Naive B cell (primary cell): ENCODE measurements at regions not wholly inside any gene's neighbourhood (a gene's known extent, or its start where the extent isn't known, plus 50 kb on each side); places are given as distances from the start of the nearest gene placed in this dataset.
A peak's percentile ranks its signal among the peaks of the same experiment; 100 is the strongest.

ENCODE experiments used
- ATAC-seq, 2 donors: fragments of 150-1000 bp; cut with Tn5 transposase; 2 replicates each; pipeline ENCODE4 v1.10.0; 2021; ENCODE audit warnings: low read depth in 2 of 2, mild to moderate bottlenecking in 2 of 2, moderate library complexity in 2 of 2
- DNase-seq: peaks from one replicate; pipeline ENCODE4 v3.0.0; 2022
- H3K27ac Mint-ChIP-seq, 6 donors: one replicate each; pipeline ENCODE4 v1.8.0; 2020 to 2022; ENCODE audit warnings: mild to moderate bottlenecking in 6 of 6, mixed read lengths in 6 of 6, moderate library complexity in 5 of 6, inconsistent platforms in 2 of 6
- H3K27me3 Mint-ChIP-seq, 3 donors: one replicate each; pipeline ENCODE4 v1.8.0; 2021 to 2022; ENCODE audit warnings: mixed read lengths in 3 of 3, mild to moderate bottlenecking in 1 of 3
- H3K36me3 Mint-ChIP-seq, 2 donors: one replicate each; pipeline ENCODE4 v1.8.0; 2020 to 2022; ENCODE audit warnings: mixed read lengths in 2 of 2, inconsistent platforms in 1 of 2, mild to moderate bottlenecking in 1 of 2
- H3K4me1 Mint-ChIP-seq, 3 donors: one replicate each; pipeline ENCODE4 v1.8.0; 2020 to 2022; ENCODE audit warnings: mixed read lengths in 3 of 3, inconsistent platforms in 1 of 3, mild to moderate bottlenecking in 1 of 3, moderate library complexity in 1 of 3
- H3K4me3 Mint-ChIP-seq, 8 donors: one replicate each; pipeline ENCODE4 v1.8.0; 2020 to 2022; ENCODE audit warnings: mild to moderate bottlenecking in 8 of 8, mixed read lengths in 8 of 8, moderate library complexity in 8 of 8, inconsistent platforms in 2 of 8
- H3K9me3 Mint-ChIP-seq, 7 donors: one replicate each; pipeline ENCODE4 v1.8.0; 2020 to 2022; ENCODE audit warnings: mixed read lengths in 7 of 7, mild to moderate bottlenecking in 5 of 7, inconsistent platforms in 2 of 7, moderate library complexity in 1 of 7

- no peak for DNase-seq
- Mint-ChIP-seq H3K27me3 (no peaks in the 10 kb centered on the region), H3K9me3 (peaks cover 0 to 13% (median 7%) of the 10 kb centered on the region in 7 donors), H3K27ac (no peak overlapping the region), H3K4me1 (no peaks in the 10 kb centered on the region), H3K4me3 (no peak overlapping the region), H3K36me3 (no peaks in the 10 kb centered on the region)
- no peak for ATAC-seq
Measured at GRCh38 chr15:87527416-87527815, 729.1 kb downstream of the NTRK3 start.

GRCh38 chr15:87523516-87523915 is 733.0 kb downstream of the NTRK3 start:
- DNase-seq (no peak), ATAC-seq (no peak)
- H3K4me3 Mint-ChIP-seq = no peak overlapping the region
- no peaks in the 10 kb centered on the region for H3K36me3 Mint-ChIP-seq
- no peak overlapping the region for H3K27ac Mint-ChIP-seq
- H3K27me3 Mint-ChIP-seq = no peaks in the 10 kb centered on the region
- H3K9me3 Mint-ChIP-seq = peaks cover 0 to 10% (median 3%) of the 10 kb centered on the region in 7 donors
- no peaks in the 10 kb centered on the region for H3K4me1 Mint-ChIP-seq

GRCh38 chr15:87522997-87523396 is 733.5 kb downstream of the NTRK3 start:
- Mint-ChIP-seq H3K4me1 (no peaks in the 10 kb centered on the region), H3K27me3 (no peaks in the 10 kb centered on the region), H3K36me3 (no peaks in the 10 kb centered on the region), H3K4me3 (no peak overlapping the region), H3K9me3 (peaks cover 0 to 10% (median 3%) of the 10 kb centered on the region in 7 donors), H3K27ac (no peak overlapping the region)
- no peak for ATAC-seq
- no peak for DNase-seq

GRCh38 chr15:87518957-87519356 is 737.6 kb downstream of the NTRK3 start:
- Mint-ChIP-seq H3K9me3 (peaks cover 0 to 8% (median 0%) of the 10 kb centered on the region in 7 donors), H3K27ac (no peak overlapping the region), H3K4me3 (no peak overlapping the region), H3K27me3 (no peaks in the 10 kb centered on the region), H3K36me3 (no peaks in the 10 kb centered on the region), H3K4me1 (no peaks in the 10 kb centered on the region)
- no peak for DNase-seq
- ATAC-seq = no peak

- Mint-ChIP-seq H3K36me3 (no peaks in the 10 kb centered on the region), H3K27ac (no peak overlapping the region), H3K27me3 (no peaks in the 10 kb centered on the region), H3K4me1 (no peaks in the 10 kb centered on the region), H3K9me3 (peaks cover 0 to 16% (median 5%) of the 10 kb centered on the region in 7 donors), H3K4me3 (peak overlapping the region in 1 of 8 donors; percentile 26)
- ATAC-seq (no peak), DNase-seq (no peak)
Measured at GRCh38 chr15:87508086-87508485, 748.5 kb downstream of the NTRK3 start.

- H3K9me3 Mint-ChIP-seq = peaks cover 0 to 5% (median 0%) of the 10 kb centered on the region in 7 donors
- ATAC-seq (no peak), DNase-seq (no peak)
- H3K4me1 Mint-ChIP-seq = no peaks in the 10 kb centered on the region
- H3K27me3 Mint-ChIP-seq = no peaks in the 10 kb centered on the region
- H3K4me3 Mint-ChIP-seq = no peak overlapping the region
- no peak overlapping the region for H3K27ac Mint-ChIP-seq
- no peaks in the 10 kb centered on the region for H3K36me3 Mint-ChIP-seq
Measured at GRCh38 chr15:87502173-87502572, 754.4 kb downstream of the NTRK3 start.

GRCh38 chr15:87500240-87500639 is 756.3 kb downstream of the NTRK3 start:
- Mint-ChIP-seq H3K36me3 (no peaks in the 10 kb centered on the region), H3K27ac (no peak overlapping the region), H3K9me3 (peaks cover 4 to 9% (median 4%) of the 10 kb centered on the region in 7 donors), H3K27me3 (no peaks in the 10 kb centered on the region), H3K4me3 (no peak overlapping the region), H3K4me1 (no peaks in the 10 kb centered on the region)
- no peak for ATAC-seq
- DNase-seq = no peak

GRCh38 chr15:87498560-87498959 is 758.0 kb downstream of the NTRK3 start:
- Mint-ChIP-seq H3K27ac (no peak overlapping the region), H3K27me3 (no peaks in the 10 kb centered on the region), H3K4me1 (no peaks in the 10 kb centered on the region), H3K9me3 (peaks cover 0 to 17% (median 5%) of the 10 kb centered on the region in 7 donors), H3K36me3 (no peaks in the 10 kb centered on the region), H3K4me3 (no peak overlapping the region)
- DNase-seq (no peak), ATAC-seq (no peak)

- no peaks in the 10 kb centered on the region for H3K27me3 Mint-ChIP-seq
- no peak for ATAC-seq
- no peak overlapping the region for H3K27ac Mint-ChIP-seq
Measured at GRCh38 chr15:87496795-87497194, 759.7 kb downstream of the NTRK3 start.

GRCh38 chr15:87496109-87496508 is 760.4 kb downstream of the NTRK3 start:
- no peaks in the 10 kb centered on the region for H3K4me1 Mint-ChIP-seq
- H3K27me3 Mint-ChIP-seq = no peaks in the 10 kb centered on the region
- peaks cover 3 to 34% (median 10%) of the 10 kb centered on the region in 7 donors for H3K9me3 Mint-ChIP-seq
- no peak overlapping the region for H3K27ac Mint-ChIP-seq
- H3K4me3 Mint-ChIP-seq = no peak overlapping the region
- no peak for DNase-seq
- no peaks in the 10 kb centered on the region for H3K36me3 Mint-ChIP-seq
- no peak for ATAC-seq

More at GRCh38 chr15:87496795-87497194, 759.7 kb downstream of the NTRK3 start:
- no peak for DNase-seq
- Mint-ChIP-seq H3K4me3 (no peak overlapping the region), H3K4me1 (no peaks in the 10 kb centered on the region), H3K36me3 (no peaks in the 10 kb centered on the region), H3K9me3 (peaks cover 2 to 27% (median 5%) of the 10 kb centered on the region in 7 donors)

GRCh38 chr15:87493803-87494202 is 762.7 kb downstream of the NTRK3 start:
- ATAC-seq (no peak), DNase-seq (no peak)
- Mint-ChIP-seq H3K9me3 (peaks cover 3 to 40% (median 10%) of the 10 kb centered on the region in 7 donors), H3K27me3 (no peaks in the 10 kb centered on the region), H3K36me3 (no peaks in the 10 kb centered on the region), H3K4me3 (no peak overlapping the region), H3K27ac (no peak overlapping the region), H3K4me1 (no peaks in the 10 kb centered on the region)

GRCh38 chr15:87492321-87492720 is 764.2 kb downstream of the NTRK3 start:
- peaks cover 3 to 40% (median 10%) of the 10 kb centered on the region in 7 donors for H3K9me3 Mint-ChIP-seq
- DNase-seq = no peak
- H3K36me3 Mint-ChIP-seq = no peaks in the 10 kb centered on the region
- no peak overlapping the region for H3K4me3 Mint-ChIP-seq
- no peaks in the 10 kb centered on the region for H3K27me3 Mint-ChIP-seq
- H3K4me1 Mint-ChIP-seq = no peaks in the 10 kb centered on the region
- ATAC-seq = no peak
- no peak overlapping the region for H3K27ac Mint-ChIP-seq

GRCh38 chr15:87490666-87491065 is 765.9 kb downstream of the NTRK3 start:
- no peak for DNase-seq
- Mint-ChIP-seq H3K27ac (no peak overlapping the region), H3K4me3 (no peak overlapping the region), H3K27me3 (no peaks in the 10 kb centered on the region), H3K9me3 (peaks cover 4 to 37% (median 9%) of the 10 kb centered on the region in 7 donors), H3K36me3 (no peaks in the 10 kb centered on the region), H3K4me1 (no peaks in the 10 kb centered on the region)
- no peak for ATAC-seq

- ATAC-seq = no peak
- no peaks in the 10 kb centered on the region for H3K27me3 Mint-ChIP-seq
- H3K27ac Mint-ChIP-seq = no peak overlapping the region
- H3K4me1 Mint-ChIP-seq = no peaks in the 10 kb centered on the region
- H3K4me3 Mint-ChIP-seq = no peak overlapping the region
- no peaks in the 10 kb centered on the region for H3K36me3 Mint-ChIP-seq
- H3K9me3 Mint-ChIP-seq = peaks cover 0 to 31% (median 8%) of the 10 kb centered on the region in 7 donors
- no peak for DNase-seq
Measured at GRCh38 chr15:87489902-87490665, 766.5 kb downstream of the NTRK3 start.
